ENCODE measurements at regions not wholly inside any gene's neighbourhood (a gene's known extent, or its start where the extent isn't known, plus 50 kb on each side); places are given as distances from the start of the nearest gene placed in this dataset.
"Not testable (repeated sequence)": the region's sequence is repeated elsewhere in the genome, so short reads cannot be mapped to it uniquely, and the experiment has no call there.

GRCh38 chr4:45420091-45420674 lies 693.8 kb upstream of the GNPDA2 start:
- not testable (repeated sequence) for H3K4me1 ChIP-seq (ENCODE audit: control insufficient read depth in 1 of 2, insufficient read depth in 2 of 2, low read length in 2 of 2); H3K27me3 ChIP-seq (ENCODE audit: low read depth, low read length); H3K27ac ChIP-seq (ENCODE audit: low read length); H3K9me3 ChIP-seq (ENCODE audit: control insufficient read depth in 1 of 2, low read length in 2 of 2); H3K4me3 ChIP-seq (ENCODE audit: low read depth in 1 of 2, low read length in 2 of 2); H3K36me3 ChIP-seq (ENCODE audit: control insufficient read depth in 1 of 2, insufficient read depth in 2 of 2, low read length in 2 of 2)

GRCh38 chr4:45410701-45411210 lies 684.4 kb upstream of the GNPDA2 start:
- Histone ChIP-seq H3K36me3 (ENCODE audit: control insufficient read depth in 1 of 2, insufficient read depth in 2 of 2, low read length in 2 of 2) (no peaks in the 10 kb centered on the region), H3K9me3 (ENCODE audit: control insufficient read depth in 1 of 2, low read length in 2 of 2) (no peaks in the 10 kb centered on the region), H3K4me3 (ENCODE audit: low read depth in 1 of 2, low read length in 2 of 2) (no peak overlapping the region), H3K27ac (ENCODE audit: low read length) (no peak overlapping the region), H3K4me1 (ENCODE audit: control insufficient read depth in 1 of 2, insufficient read depth in 2 of 2, low read length in 2 of 2) (no peaks in the 10 kb centered on the region), H3K27me3 (ENCODE audit: low read depth, low read length) (no peaks in the 10 kb centered on the region)

GRCh38 chr4:45409536-45409935 lies 683.2 kb upstream of the GNPDA2 start:
- Histone ChIP-seq H3K27me3 (ENCODE audit: low read depth, low read length) (no peaks in the 10 kb centered on the region), H3K4me1 (ENCODE audit: control insufficient read depth in 1 of 2, insufficient read depth in 2 of 2, low read length in 2 of 2) (no peaks in the 10 kb centered on the region), H3K4me3 (ENCODE audit: low read depth in 1 of 2, low read length in 2 of 2) (no peak overlapping the region), H3K36me3 (ENCODE audit: control insufficient read depth in 1 of 2, insufficient read depth in 2 of 2, low read length in 2 of 2) (no peaks in the 10 kb centered on the region), H3K9me3 (ENCODE audit: control insufficient read depth in 1 of 2, low read length in 2 of 2) (no peaks in the 10 kb centered on the region), H3K27ac (ENCODE audit: low read length) (no peak overlapping the region)

GRCh38 chr4:45408996-45409395 lies 682.6 kb upstream of the GNPDA2 start:
- no peaks in the 10 kb centered on the region for H3K36me3 ChIP-seq (ENCODE audit: control insufficient read depth in 1 of 2, insufficient read depth in 2 of 2, low read length in 2 of 2)
- H3K9me3 ChIP-seq (ENCODE audit: control insufficient read depth in 1 of 2, low read length in 2 of 2), result no peaks in the 10 kb centered on the region
- no peak overlapping the region for H3K4me3 ChIP-seq (ENCODE audit: low read depth in 1 of 2, low read length in 2 of 2)
- no peaks in the 10 kb centered on the region for H3K4me1 ChIP-seq (ENCODE audit: control insufficient read depth in 1 of 2, insufficient read depth in 2 of 2, low read length in 2 of 2)
- H3K27me3 ChIP-seq (ENCODE audit: low read depth, low read length), result no peaks in the 10 kb centered on the region
- no peak overlapping the region for H3K27ac ChIP-seq (ENCODE audit: low read length)

GRCh38 chr4:45399116-45399515 lies 672.8 kb upstream of the GNPDA2 start:
- H3K4me3 ChIP-seq (ENCODE audit: low read depth in 1 of 2, low read length in 2 of 2), result no peak overlapping the region
- H3K27ac ChIP-seq (ENCODE audit: low read length), result no peak overlapping the region
- no peaks in the 10 kb centered on the region for H3K4me1 ChIP-seq (ENCODE audit: control insufficient read depth in 1 of 2, insufficient read depth in 2 of 2, low read length in 2 of 2)
- H3K9me3 ChIP-seq (ENCODE audit: control insufficient read depth in 1 of 2, low read length in 2 of 2), result peaks cover 0 to 11% of the 10 kb centered on the region in 2 donors
- H3K36me3 ChIP-seq (ENCODE audit: control insufficient read depth in 1 of 2, insufficient read depth in 2 of 2, low read length in 2 of 2), result no peaks in the 10 kb centered on the region
- no peaks in the 10 kb centered on the region for H3K27me3 ChIP-seq (ENCODE audit: low read depth, low read length)

GRCh38 chr4:45385306-45385705 lies 659.0 kb upstream of the GNPDA2 start:
- Histone ChIP-seq H3K27ac (ENCODE audit: low read length) (no peak overlapping the region), H3K4me3 (ENCODE audit: low read depth in 1 of 2, low read length in 2 of 2) (no peak overlapping the region), H3K36me3 (ENCODE audit: control insufficient read depth in 1 of 2, insufficient read depth in 2 of 2, low read length in 2 of 2) (no peaks in the 10 kb centered on the region), H3K9me3 (ENCODE audit: control insufficient read depth in 1 of 2, low read length in 2 of 2) (no peaks in the 10 kb centered on the region), H3K4me1 (ENCODE audit: control insufficient read depth in 1 of 2, insufficient read depth in 2 of 2, low read length in 2 of 2) (no peaks in the 10 kb centered on the region), H3K27me3 (ENCODE audit: low read depth, low read length) (no peaks in the 10 kb centered on the region)

GRCh38 chr4:45370408-45370807 lies 644.1 kb upstream of the GNPDA2 start:
- Histone ChIP-seq H3K4me1 (ENCODE audit: control insufficient read depth in 1 of 2, insufficient read depth in 2 of 2, low read length in 2 of 2) (no peaks in the 10 kb centered on the region), H3K4me3 (ENCODE audit: low read depth in 1 of 2, low read length in 2 of 2) (no peak overlapping the region), H3K36me3 (ENCODE audit: control insufficient read depth in 1 of 2, insufficient read depth in 2 of 2, low read length in 2 of 2) (no peaks in the 10 kb centered on the region), H3K27ac (ENCODE audit: low read length) (no peak overlapping the region), H3K9me3 (ENCODE audit: control insufficient read depth in 1 of 2, low read length in 2 of 2) (no peaks in the 10 kb centered on the region), H3K27me3 (ENCODE audit: low read depth, low read length) (no peaks in the 10 kb centered on the region)

- Histone ChIP-seq H3K9me3 (ENCODE audit: control insufficient read depth in 1 of 2, low read length in 2 of 2) (no peaks in the 10 kb centered on the region), H3K4me1 (ENCODE audit: control insufficient read depth in 1 of 2, insufficient read depth in 2 of 2, low read length in 2 of 2) (no peaks in the 10 kb centered on the region), H3K27me3 (ENCODE audit: low read depth, low read length) (no peaks in the 10 kb centered on the region), H3K4me3 (ENCODE audit: low read depth in 1 of 2, low read length in 2 of 2) (no peak overlapping the region), H3K27ac (ENCODE audit: low read length) (no peak overlapping the region), H3K36me3 (ENCODE audit: control insufficient read depth in 1 of 2, insufficient read depth in 2 of 2, low read length in 2 of 2) (no peaks in the 10 kb centered on the region)
Observed at GRCh38 chr4:45368832-45369231, 642.5 kb upstream of the GNPDA2 start.

GRCh38 chr4:45363931-45364330 lies 637.6 kb upstream of the GNPDA2 start:
- no peak overlapping the region for H3K4me3 ChIP-seq (ENCODE audit: low read depth in 1 of 2, low read length in 2 of 2)
- no peaks in the 10 kb centered on the region for H3K27me3 ChIP-seq (ENCODE audit: low read depth, low read length)
- no peaks in the 10 kb centered on the region for H3K9me3 ChIP-seq (ENCODE audit: control insufficient read depth in 1 of 2, low read length in 2 of 2)
- no peaks in the 10 kb centered on the region for H3K36me3 ChIP-seq (ENCODE audit: control insufficient read depth in 1 of 2, insufficient read depth in 2 of 2, low read length in 2 of 2)
- no peak overlapping the region for H3K27ac ChIP-seq (ENCODE audit: low read length)
- no peaks in the 10 kb centered on the region for H3K4me1 ChIP-seq (ENCODE audit: control insufficient read depth in 1 of 2, insufficient read depth in 2 of 2, low read length in 2 of 2)

GRCh38 chr4:45358573-45359506 lies 632.5 kb upstream of the GNPDA2 start:
- Histone ChIP-seq H3K4me1 (ENCODE audit: control insufficient read depth in 1 of 2, insufficient read depth in 2 of 2, low read length in 2 of 2) (no peaks in the 10 kb centered on the region), H3K27ac (ENCODE audit: low read length) (no peak overlapping the region), H3K9me3 (ENCODE audit: control insufficient read depth in 1 of 2, low read length in 2 of 2) (no peaks in the 10 kb centered on the region), H3K4me3 (ENCODE audit: low read depth in 1 of 2, low read length in 2 of 2) (no peak overlapping the region), H3K36me3 (ENCODE audit: control insufficient read depth in 1 of 2, insufficient read depth in 2 of 2, low read length in 2 of 2) (no peaks in the 10 kb centered on the region), H3K27me3 (ENCODE audit: low read depth, low read length) (no peaks in the 10 kb centered on the region)

- Histone ChIP-seq H3K4me3 (ENCODE audit: low read depth in 1 of 2, low read length in 2 of 2) (no peak overlapping the region), H3K27me3 (ENCODE audit: low read depth, low read length) (no peaks in the 10 kb centered on the region), H3K36me3 (ENCODE audit: control insufficient read depth in 1 of 2, insufficient read depth in 2 of 2, low read length in 2 of 2) (no peaks in the 10 kb centered on the region), H3K27ac (ENCODE audit: low read length) (no peak overlapping the region), H3K9me3 (ENCODE audit: control insufficient read depth in 1 of 2, low read length in 2 of 2) (no peaks in the 10 kb centered on the region), H3K4me1 (ENCODE audit: control insufficient read depth in 1 of 2, insufficient read depth in 2 of 2, low read length in 2 of 2) (no peaks in the 10 kb centered on the region)
Observed at GRCh38 chr4:45353161-45353560, 626.8 kb upstream of the GNPDA2 start.
